Muscle of leg (tissue), 3 donors: ENCODE measurements at regions not wholly inside any gene's neighbourhood (a gene's known extent, or its start where the extent isn't known, plus 50 kb on each side); places are given as distances from the start of the nearest gene placed in this dataset.
"Not testable (repeated sequence)": the region's sequence is repeated elsewhere in the genome, so short reads cannot be mapped to it uniquely, and the experiment has no call there.

Source experiments
- DNase-seq: peaks from one replicate; pipeline ENCODE4 v3.0.0; 2013
- H3K27ac ChIP-seq: one replicate; pipeline ENCODE4 v1.5.1; 2013; ENCODE audit warnings: mild to moderate bottlenecking, low read length, control low read depth
- H3K27me3 ChIP-seq: one replicate; pipeline ENCODE4 v1.6.1; 2013; ENCODE audit warnings: low read length; ENCODE audit not compliant: control insufficient read depth, insufficient read depth
- H3K36me3 ChIP-seq: one replicate; pipeline ENCODE4 v1.6.1; 2013; ENCODE audit warnings: low read length; ENCODE audit not compliant: control insufficient read depth, insufficient read depth
- H3K4me1 ChIP-seq: one replicate; pipeline ENCODE4 v1.6.1; 2013; ENCODE audit warnings: low read length; ENCODE audit not compliant: control insufficient read depth, insufficient read depth
- H3K4me3 ChIP-seq: one replicate; pipeline ENCODE4 v1.5.1; 2013; ENCODE audit warnings: low read length, control low read depth
- H3K9me3 ChIP-seq: replicated peaks from 2 replicates; pipeline ENCODE4 v1.6.1; 2013; ENCODE audit warnings: low read depth, low read length; ENCODE audit not compliant: control insufficient read depth
- WGBS: methylation state at CpG from one replicate; pipeline ENCODE4 v1.1.5; 2013; ENCODE audit warnings: missing lambda C conversion rate; ENCODE audit not compliant: insufficient coverage; 5-methylcytosine and 5-hydroxymethylcytosine counted together

DNA sequence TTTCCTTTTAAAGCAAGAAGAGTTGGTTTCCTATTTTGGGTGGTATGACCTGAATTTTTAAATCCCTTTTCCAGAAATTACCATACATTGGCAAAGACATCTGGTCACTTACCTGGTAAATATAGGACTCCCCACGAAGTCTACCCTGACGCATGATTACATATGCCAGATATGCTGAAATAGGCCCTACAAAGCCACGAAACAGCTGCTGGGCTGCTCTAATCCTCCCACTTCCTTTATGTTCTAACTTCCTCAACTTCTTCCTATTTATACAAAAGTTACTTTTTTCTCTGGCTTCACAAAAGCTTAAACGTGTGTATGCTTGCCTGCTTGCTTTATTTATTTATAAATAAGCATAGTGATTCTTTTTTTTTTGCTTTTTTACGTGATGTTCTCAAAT lies 186.0 kb upstream of the EPHA4 start:
- Histone ChIP-seq H3K9me3 (no peaks in the 10 kb centered on the region), H3K4me1 (no peaks in the 10 kb centered on the region), H3K27ac (no peak overlapping the region), H3K36me3 (no peaks in the 10 kb centered on the region), H3K27me3 (no peaks in the 10 kb centered on the region), H3K4me3 (no peak overlapping the region)
- no peak for DNase-seq
- WGBS = 23% methylated on average over 3 of the region's 5 CpGs

GRCh38 chr2:221753401-221753800 lies 181.3 kb upstream of the EPHA4 start:
- H3K36me3 ChIP-seq = no peaks in the 10 kb centered on the region
- no peak overlapping the region for H3K27ac ChIP-seq
- no peak for DNase-seq
- WGBS = no CpG with 5 or more reads among the region's 2 CpGs
- no peaks in the 10 kb centered on the region for H3K27me3 ChIP-seq
- no peaks in the 10 kb centered on the region for H3K4me1 ChIP-seq
- no peak overlapping the region for H3K4me3 ChIP-seq
- H3K9me3 ChIP-seq = no peaks in the 10 kb centered on the region

- Histone ChIP-seq H3K36me3 (no peaks in the 10 kb centered on the region), H3K27me3 (no peaks in the 10 kb centered on the region), H3K9me3 (no peaks in the 10 kb centered on the region), H3K27ac (no peak overlapping the region), H3K4me3 (no peak overlapping the region), H3K4me1 (no peaks in the 10 kb centered on the region)
- WGBS = no CpG with 5 or more reads among the region's 4 CpGs
- no peak for DNase-seq
Measured at GRCh38 chr2:221752781-221753180, 180.7 kb upstream of the EPHA4 start.

DNA sequence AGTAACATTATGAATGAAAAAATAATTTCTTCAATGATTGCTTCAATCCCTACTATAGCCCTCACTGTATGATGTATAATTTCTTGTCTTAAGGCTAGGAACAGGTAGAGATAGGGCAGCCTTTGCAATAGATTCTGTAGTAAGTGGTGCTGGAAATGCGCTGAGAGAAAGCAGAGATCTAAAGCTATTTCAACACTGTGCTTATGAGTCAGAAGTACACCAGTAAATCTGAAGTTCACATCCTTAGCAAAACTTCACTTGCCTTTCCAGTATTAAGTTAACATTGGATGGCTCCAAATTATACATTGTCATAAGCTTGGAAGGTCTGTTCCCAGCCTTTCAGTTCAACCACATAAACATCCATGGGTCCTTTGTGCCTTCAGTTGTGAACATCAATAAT lies 178.2 kb upstream of the EPHA4 start:
- DNase-seq = no peak
- H3K36me3 ChIP-seq = no peaks in the 10 kb centered on the region
- no peaks in the 10 kb centered on the region for H3K9me3 ChIP-seq
- no peak overlapping the region for H3K27ac ChIP-seq
- no peak overlapping the region for H3K4me3 ChIP-seq
- H3K4me1 ChIP-seq = no peaks in the 10 kb centered on the region
- H3K27me3 ChIP-seq = no peaks in the 10 kb centered on the region
- no CpG with 5 or more reads among the region's 1 CpG for WGBS

- no peak overlapping the region for H3K27ac ChIP-seq
- H3K9me3 ChIP-seq = no peaks in the 10 kb centered on the region
- WGBS = no CpG with 5 or more reads among the region's 3 CpGs
- no peak for DNase-seq
- no peak overlapping the region for H3K4me3 ChIP-seq
- H3K36me3 ChIP-seq = no peaks in the 10 kb centered on the region
- no peaks in the 10 kb centered on the region for H3K4me1 ChIP-seq
- no peaks in the 10 kb centered on the region for H3K27me3 ChIP-seq
Measured at GRCh38 chr2:221747289-221747972, 175.3 kb upstream of the EPHA4 start.

GRCh38 chr2:221741496-221742211 lies 169.6 kb upstream of the EPHA4 start:
- Histone ChIP-seq H3K27ac (no peak overlapping the region), H3K4me1 (no peaks in the 10 kb centered on the region), H3K4me3 (no peak overlapping the region), H3K27me3 (no peaks in the 10 kb centered on the region), H3K36me3 (no peaks in the 10 kb centered on the region), H3K9me3 (no peaks in the 10 kb centered on the region)
- WGBS = 100% methylated on average over 2 of the region's 4 CpGs
- no peak for DNase-seq

- H3K9me3 ChIP-seq = no peaks in the 10 kb centered on the region
- no peak overlapping the region for H3K4me3 ChIP-seq
- no peaks in the 10 kb centered on the region for H3K36me3 ChIP-seq
- DNase-seq = no peak
- no peaks in the 10 kb centered on the region for H3K27me3 ChIP-seq
- no peak overlapping the region for H3K27ac ChIP-seq
- no peaks in the 10 kb centered on the region for H3K4me1 ChIP-seq
- WGBS = 79% methylated on average over 3 of the region's 3 CpGs
Measured at GRCh38 chr2:221731432-221732145, 159.5 kb upstream of the EPHA4 start.

- H3K36me3 ChIP-seq = no peaks in the 10 kb centered on the region
- no peak overlapping the region for H3K27ac ChIP-seq
- no peaks in the 10 kb centered on the region for H3K27me3 ChIP-seq
- 85% methylated on average over 1 of the region's 2 CpGs for WGBS
- no peaks in the 10 kb centered on the region for H3K9me3 ChIP-seq
- no peak overlapping the region for H3K4me3 ChIP-seq
- no peak for DNase-seq
- H3K4me1 ChIP-seq = no peaks in the 10 kb centered on the region
Measured at GRCh38 chr2:221726894-221727513, 154.9 kb upstream of the EPHA4 start.

GRCh38 chr2:221724631-221725203 lies 152.6 kb upstream of the EPHA4 start:
- no peak overlapping the region for H3K4me3 ChIP-seq
- no peaks in the 10 kb centered on the region for H3K9me3 ChIP-seq
- DNase-seq = no peak
- H3K27me3 ChIP-seq = no peaks in the 10 kb centered on the region
- H3K27ac ChIP-seq = no peak overlapping the region
- no peaks in the 10 kb centered on the region for H3K36me3 ChIP-seq
- H3K4me1 ChIP-seq = no peaks in the 10 kb centered on the region
- no CpG with 5 or more reads among the region's 1 CpG for WGBS

DNA sequence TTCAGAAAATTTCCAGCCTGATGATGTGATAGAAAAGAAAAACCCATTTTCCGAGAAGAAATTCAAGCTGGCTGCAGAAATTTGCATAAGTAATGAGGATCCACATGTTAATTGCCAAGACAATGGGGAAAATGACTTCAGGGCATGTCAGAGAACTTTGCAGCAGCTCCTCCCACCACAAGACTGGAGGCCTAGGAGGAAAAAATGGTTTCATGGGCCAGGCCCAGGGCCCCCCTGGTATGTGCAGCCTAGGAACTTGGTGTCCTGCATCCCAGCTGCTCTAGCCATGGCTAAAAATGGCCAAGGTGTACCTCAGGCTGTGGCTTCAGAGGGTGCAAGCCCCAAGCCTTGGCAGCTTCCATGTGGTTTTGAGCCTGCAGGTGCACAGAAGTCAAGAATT lies 152.0 kb upstream of the EPHA4 start:
- H3K4me1 ChIP-seq, H3K27ac ChIP-seq, H3K27me3 ChIP-seq, H3K36me3 ChIP-seq, H3K4me3 ChIP-seq, H3K9me3 ChIP-seq, DNase-seq: not testable (repeated sequence)
- WGBS = 67% methylated on average over 1 of the region's 1 CpG
